ENCODE measurements at regions not wholly inside any gene's neighbourhood (a gene's known extent, or its start where the extent isn't known, plus 50 kb on each side); places are given as distances from the start of the nearest gene placed in this dataset.

DNA sequence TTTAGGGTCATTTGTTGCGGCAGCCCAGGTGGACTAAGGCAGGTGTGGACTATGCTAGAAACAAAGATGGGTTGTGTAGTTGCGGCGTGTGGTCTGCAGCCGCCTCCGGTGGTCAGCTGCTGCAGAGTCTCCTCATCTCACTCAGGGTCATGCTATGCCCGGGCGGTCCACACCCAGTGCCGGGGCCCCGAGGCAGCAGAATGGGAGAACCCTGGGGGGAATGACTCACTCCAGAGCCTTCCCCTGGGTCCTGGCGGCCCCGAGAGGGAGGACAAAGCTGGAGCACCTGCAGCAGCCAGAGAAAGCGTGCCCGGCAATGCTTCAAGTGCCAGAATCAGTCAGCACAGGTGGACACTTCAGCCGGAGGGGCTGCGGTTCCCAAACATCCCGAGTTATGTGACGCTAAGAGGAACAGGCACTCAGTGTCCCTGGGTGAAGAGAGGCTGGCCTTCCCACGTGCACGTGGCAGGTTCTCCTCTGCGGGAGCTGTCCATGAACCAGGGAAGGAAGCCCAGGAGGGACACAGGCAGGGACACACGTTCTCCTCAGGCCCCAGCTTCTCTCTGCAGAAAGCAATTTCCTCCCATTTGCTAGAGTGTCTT is 289.6 kb upstream of the B3GAT1 start:
- in situ Hi-C loops (cut with HindIII; ENCODE audit: low pct_unique_long_range_greater_than_20kb, low sequenced_read_pairs), result no loop called here
- TF ChIP-seq JUND (IDR thresholded peaks at IDR 0.05; ENCODE audit: low read depth), result no peak
- DNase-seq (ENCODE audit: low read depth in 1 of 2, low spot score in 1 of 2), result peak in 1 of 2 experiments; percentile 64

DNA sequence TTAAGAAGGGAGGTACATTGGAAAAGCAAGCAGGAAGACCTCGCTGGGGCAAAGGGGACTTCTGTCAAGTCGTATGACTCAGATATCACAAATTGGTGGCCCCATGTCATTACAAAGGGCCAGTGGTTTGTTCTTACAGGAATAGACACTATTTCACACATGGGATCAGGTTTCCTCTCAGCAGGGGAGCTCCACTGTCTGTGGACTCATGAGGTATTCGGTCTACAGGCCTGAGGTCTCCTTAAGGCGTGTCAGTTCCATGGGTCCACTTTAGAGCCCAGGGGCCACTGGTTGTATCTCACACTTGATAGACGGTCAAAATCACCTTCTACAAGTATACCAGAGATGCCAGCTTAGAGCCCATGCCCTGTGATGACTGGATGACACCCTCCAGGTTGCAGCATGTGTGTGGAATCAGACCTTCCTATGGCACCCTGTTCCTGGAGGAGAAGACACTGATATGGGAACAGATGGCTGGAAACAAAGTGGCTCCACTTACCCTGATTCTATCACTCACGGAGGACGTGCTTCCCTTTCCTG is 288.1 kb upstream of the B3GAT1 start:
- TF ChIP-seq JUND (IDR thresholded peaks at IDR 0.05; ENCODE audit: low read depth), result no peak
- in situ Hi-C loops (cut with HindIII; ENCODE audit: low pct_unique_long_range_greater_than_20kb, low sequenced_read_pairs), result no loop called here
- DNase-seq (ENCODE audit: low read depth in 1 of 2, low spot score in 1 of 2), result no peak

DNA sequence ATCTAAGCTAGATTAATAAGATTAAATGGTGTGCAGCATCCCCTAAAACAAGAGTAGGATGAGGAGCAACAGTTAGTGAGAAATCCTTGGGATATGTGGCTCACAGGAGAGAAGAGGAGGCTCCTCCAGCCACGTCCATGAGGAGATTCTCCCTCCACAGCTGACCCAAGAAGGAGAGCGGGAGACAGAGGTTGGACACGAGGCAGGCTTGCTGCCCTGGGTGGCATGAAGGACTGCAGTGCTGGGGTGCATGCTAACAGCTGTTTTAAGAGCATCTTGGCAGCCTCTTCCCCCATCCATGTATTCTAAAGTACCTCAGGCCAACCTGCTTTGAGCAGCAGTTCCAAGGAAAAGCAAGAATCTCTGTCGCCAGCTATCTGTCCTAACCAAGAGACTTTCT is 284.4 kb upstream of the B3GAT1 start:
- no peak for DNase-seq (ENCODE audit: low read depth in 1 of 2, low spot score in 1 of 2)
- in situ Hi-C loops (cut with HindIII; ENCODE audit: low pct_unique_long_range_greater_than_20kb, low sequenced_read_pairs), result no loop called here
- TF ChIP-seq JUND (IDR thresholded peaks at IDR 0.05; ENCODE audit: low read depth), result no peak

DNA sequence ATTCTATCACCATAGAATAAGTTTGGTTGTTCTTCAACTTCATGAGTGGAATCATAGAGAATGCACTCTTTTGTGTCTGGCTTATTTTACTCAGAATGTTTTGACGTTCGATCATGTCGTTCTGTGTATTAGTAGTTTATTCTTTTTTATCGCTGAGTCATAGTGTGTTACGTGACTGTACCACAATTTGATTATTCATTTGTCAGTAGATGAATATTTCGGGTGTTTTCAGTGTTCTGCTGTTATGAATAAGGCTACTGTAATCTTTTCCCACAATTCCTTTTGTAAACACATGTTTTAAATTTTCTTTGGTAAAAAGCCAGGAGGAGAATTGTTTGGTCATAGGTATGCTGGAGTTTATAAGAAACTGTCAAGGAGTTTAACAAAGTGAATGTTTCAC is 279.9 kb upstream of the B3GAT1 start:
- in situ Hi-C loops (cut with HindIII; ENCODE audit: low pct_unique_long_range_greater_than_20kb, low sequenced_read_pairs), result no loop called here
- DNase-seq (ENCODE audit: low read depth in 1 of 2, low spot score in 1 of 2), result no peak
- no peak for TF ChIP-seq JUND (IDR thresholded peaks at IDR 0.05; ENCODE audit: low read depth)

DNA sequence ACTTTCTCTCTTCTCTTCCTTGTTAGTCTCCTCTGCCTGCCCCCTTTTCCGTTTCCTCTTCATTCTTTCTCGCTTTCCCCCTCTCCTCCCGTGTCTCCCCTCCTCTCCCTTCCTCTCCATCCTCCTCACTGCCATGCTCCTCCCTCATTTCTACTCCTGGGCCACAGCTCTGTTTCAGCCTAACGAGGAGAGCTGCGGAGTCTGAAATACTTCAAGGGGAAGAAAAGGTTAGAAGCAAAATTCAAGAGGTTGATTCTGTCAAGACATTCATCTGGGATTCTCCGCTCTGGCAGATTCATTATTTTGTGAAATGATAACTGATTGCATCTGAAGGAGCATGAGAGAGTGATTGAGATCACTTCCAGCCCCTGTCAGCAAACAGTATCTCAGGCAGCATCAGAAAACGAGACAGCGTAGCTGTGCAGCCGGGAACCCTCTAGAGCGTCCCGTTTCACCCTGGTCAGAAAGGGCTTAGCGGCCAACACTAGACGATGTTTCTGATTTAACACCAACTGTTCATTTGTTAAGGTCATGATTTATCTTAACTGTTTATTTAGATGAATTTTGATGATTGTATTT is 279.3 kb upstream of the B3GAT1 start:
- no peak for TF ChIP-seq JUND (IDR thresholded peaks at IDR 0.05; ENCODE audit: low read depth)
- DNase-seq (ENCODE audit: low read depth in 1 of 2, low spot score in 1 of 2), result no peak
- in situ Hi-C loops (cut with HindIII; ENCODE audit: low pct_unique_long_range_greater_than_20kb, low sequenced_read_pairs), result no loop called here

DNA sequence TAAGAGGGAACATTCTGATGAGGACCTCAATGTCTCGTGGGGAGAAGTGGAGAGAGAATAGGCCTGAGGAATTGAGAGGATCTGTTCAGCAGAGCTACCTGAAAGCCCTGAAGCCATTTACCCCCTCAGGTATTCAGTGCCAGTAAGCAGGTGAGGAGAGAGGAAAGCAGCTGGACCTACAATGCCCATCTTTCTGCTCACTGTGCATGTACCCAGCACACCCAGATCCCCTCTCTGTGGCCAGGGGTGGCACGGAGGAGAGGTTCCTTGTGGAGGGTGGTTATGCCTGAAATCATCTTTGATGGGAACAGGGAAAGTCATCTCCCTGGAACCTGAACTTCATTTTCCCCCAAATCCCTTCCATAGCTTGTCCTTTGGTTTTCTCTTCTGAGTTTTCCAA is 277.8 kb upstream of the B3GAT1 start:
- in situ Hi-C loops (cut with HindIII; ENCODE audit: low pct_unique_long_range_greater_than_20kb, low sequenced_read_pairs), result no loop called here
- no peak for DNase-seq (ENCODE audit: low read depth in 1 of 2, low spot score in 1 of 2)
- no peak for TF ChIP-seq JUND (IDR thresholded peaks at IDR 0.05; ENCODE audit: low read depth)

DNA sequence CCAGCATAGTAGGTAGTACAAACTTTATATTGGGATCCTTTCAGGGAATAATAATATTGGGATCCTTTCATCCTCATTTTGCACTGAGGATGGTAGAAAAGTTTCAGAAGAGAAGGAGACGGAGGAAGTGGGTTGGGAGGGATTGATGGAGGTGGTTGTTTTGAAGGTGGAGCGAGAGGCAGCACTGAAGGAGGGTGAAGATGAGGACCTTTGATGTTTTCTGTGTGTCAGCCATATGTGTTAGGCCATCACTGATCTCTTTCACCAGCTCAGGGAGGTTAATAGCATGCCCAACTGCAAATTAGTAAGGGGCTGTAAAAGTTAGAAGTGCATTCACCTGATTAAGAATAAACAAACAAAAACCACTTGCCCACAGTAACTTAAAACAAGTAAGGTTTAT is 275.5 kb upstream of the B3GAT1 start:
- no peak for TF ChIP-seq JUND (IDR thresholded peaks at IDR 0.05; ENCODE audit: low read depth)
- no peak for DNase-seq (ENCODE audit: low read depth in 1 of 2, low spot score in 1 of 2)
- in situ Hi-C loops (cut with HindIII; ENCODE audit: low pct_unique_long_range_greater_than_20kb, low sequenced_read_pairs), result no loop called here

DNA sequence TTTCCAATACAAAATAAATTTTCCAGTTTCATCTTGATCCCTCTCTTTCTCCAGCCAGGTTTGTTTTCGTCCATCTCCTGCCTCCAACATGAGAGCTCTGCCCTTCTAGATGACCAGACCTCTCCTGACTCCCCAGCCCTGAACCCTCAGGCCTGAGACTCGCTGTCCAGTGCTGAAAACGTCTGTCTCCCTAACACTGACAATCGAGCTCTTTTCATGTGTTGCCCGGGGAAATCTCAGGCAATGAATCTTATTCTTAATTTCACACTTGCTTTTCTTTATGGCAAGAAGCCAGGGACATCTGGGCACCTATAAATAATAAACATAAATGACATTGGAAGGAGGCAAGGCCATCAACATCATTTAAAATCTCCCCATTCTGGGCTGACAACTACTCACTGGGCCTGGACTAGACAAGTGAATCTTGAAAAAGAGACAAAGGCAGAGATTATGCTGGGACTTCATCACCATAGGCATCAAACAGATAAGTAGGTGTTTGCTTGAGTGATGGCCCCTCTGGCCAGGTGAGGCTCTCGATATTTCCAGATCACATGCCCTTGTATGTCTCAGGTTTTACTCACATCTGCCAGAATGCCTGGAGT is 274.5 kb upstream of the B3GAT1 start:
- peak; percentile 61 to 70 for DNase-seq (ENCODE audit: low read depth in 1 of 2, low spot score in 1 of 2)
- TF ChIP-seq JUND (IDR thresholded peaks at IDR 0.05; ENCODE audit: low read depth), result no peak
- in situ Hi-C loops (cut with HindIII; ENCODE audit: low pct_unique_long_range_greater_than_20kb, low sequenced_read_pairs), result no loop called here

DNA sequence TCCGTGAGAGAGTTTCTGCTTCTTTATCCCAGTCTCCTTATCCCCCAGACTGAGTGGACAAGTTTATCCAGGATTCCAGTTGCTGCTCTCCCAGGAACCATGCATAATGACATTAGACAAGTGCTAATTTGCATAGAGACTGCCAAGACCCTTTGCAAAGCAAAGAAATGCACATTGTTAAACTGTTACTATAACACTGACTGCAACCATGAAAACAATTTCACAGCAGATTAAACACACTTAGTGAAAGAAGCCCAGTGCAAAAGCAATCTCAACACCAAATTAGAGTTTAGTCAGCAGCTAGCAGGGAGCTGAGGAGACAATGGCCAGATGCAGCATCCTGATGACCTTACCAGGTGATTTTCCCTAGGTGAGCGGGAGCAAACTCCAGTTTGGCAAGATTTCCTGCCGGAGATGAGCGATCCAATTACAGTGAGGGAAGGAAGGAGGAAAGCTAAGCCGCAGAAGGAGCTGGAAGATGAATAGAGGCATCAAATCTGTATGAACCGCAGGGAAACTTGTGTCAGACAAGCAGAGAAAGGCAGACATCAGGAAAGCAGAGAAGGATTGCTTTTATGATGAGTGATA is 273.8 kb upstream of the B3GAT1 start:
- in situ Hi-C loops (cut with HindIII; ENCODE audit: low pct_unique_long_range_greater_than_20kb, low sequenced_read_pairs), result no loop called here
- TF ChIP-seq JUND (IDR thresholded peaks at IDR 0.05; ENCODE audit: low read depth), result no peak
- DNase-seq (ENCODE audit: low read depth in 1 of 2, low spot score in 1 of 2), result no peak

DNA sequence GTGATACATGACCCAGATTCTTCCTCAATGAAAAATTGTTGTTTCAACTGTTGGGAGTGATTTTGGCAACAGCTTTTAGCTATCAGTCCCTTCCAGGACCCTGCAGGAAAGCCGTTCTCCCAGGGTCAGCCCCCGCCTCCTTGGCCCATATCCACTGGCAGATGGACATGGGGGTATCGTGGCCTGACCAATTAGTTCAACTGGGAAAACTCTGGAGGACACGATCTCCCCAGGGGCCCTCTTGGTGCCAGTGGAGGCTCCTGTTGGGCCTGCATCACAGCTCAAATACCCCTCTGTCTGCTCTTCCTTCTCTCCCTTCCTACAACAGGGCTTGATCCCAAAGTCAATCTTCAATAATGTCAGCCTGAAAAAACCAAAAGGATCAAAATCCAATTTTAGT is 272.5 kb upstream of the B3GAT1 start:
- TF ChIP-seq JUND (IDR thresholded peaks at IDR 0.05; ENCODE audit: low read depth), result no peak
- DNase-seq (ENCODE audit: low read depth in 1 of 2, low spot score in 1 of 2), result no peak
- in situ Hi-C loops (cut with HindIII; ENCODE audit: low pct_unique_long_range_greater_than_20kb, low sequenced_read_pairs), result no loop called here

DNA sequence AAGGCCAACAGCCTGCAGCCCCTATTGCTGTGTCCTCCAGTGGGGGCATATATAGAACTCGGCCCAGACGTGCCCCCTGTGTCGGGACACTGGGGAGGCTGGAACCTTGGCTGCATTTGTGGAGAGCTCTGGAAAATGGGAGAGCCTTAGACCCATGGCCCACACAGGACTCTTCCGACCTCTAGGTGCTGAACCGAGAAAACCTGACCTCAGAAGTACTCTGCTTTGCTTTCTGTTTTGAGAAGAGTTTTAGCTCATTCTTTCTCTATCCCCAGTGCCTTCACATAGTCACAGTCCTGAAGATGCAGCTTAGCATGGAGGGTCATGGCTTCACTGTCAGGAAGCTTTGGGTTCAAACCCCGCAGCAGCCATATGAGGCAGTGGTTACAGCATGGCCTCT is 271.8 kb upstream of the B3GAT1 start:
- in situ Hi-C loops (cut with HindIII; ENCODE audit: low pct_unique_long_range_greater_than_20kb, low sequenced_read_pairs), result no loop called here
- no peak for TF ChIP-seq JUND (IDR thresholded peaks at IDR 0.05; ENCODE audit: low read depth)
- no peak for DNase-seq (ENCODE audit: low read depth in 1 of 2, low spot score in 1 of 2)

DNA sequence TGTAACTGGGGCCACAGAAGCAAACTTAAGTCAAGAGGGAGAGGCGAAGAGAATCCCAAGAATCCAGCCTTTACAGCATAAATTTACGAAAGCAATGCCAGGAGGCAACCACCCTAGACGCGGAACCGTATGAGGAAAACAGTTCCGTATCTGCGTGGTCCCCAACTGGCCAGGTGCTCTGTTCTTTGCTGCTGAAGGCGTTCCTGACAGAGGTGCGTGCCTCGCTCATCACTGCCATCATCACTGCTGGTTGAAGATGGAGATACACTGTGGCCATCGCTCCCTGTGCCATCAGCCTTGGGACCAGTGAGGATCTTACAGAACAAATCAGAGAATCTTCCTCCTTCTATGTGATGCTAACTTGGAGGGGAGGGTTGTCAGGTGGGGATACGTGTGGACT is 270.5 kb upstream of the B3GAT1 start:
- in situ Hi-C loops (cut with HindIII; ENCODE audit: low pct_unique_long_range_greater_than_20kb, low sequenced_read_pairs), result no loop called here
- no peak for TF ChIP-seq JUND (IDR thresholded peaks at IDR 0.05; ENCODE audit: low read depth)
- no peak for DNase-seq (ENCODE audit: low read depth in 1 of 2, low spot score in 1 of 2)

DNA sequence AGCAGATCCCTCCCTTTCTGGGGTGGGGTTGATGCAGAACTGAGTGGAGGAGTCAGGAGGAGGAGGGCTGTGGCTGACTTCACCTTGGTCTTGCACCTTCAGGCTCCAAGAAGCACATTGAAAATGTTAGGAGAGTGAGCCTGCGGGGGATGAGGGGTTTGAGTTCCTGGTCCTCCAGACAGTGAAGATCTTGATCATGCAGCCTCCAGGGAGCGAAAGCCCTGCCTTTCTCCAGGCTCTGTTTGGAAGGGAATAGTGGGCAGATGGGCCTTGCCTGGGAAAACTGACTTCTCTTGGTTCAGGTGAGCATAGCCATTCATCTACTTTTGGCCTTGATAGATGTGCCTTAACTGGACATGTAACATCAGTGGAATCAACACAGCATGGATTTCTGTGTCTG is 267.6 kb upstream of the B3GAT1 start:
- no peak for TF ChIP-seq JUND (IDR thresholded peaks at IDR 0.05; ENCODE audit: low read depth)

More for the DNA sequence above, 267.6 kb upstream of the B3GAT1 start:
- in situ Hi-C loops (cut with HindIII; ENCODE audit: low pct_unique_long_range_greater_than_20kb, low sequenced_read_pairs), result no loop called here
- DNase-seq (ENCODE audit: low read depth in 1 of 2, low spot score in 1 of 2), result no peak
